Ishikawa (cell line): ENCODE measurements at regions not wholly inside any gene's neighbourhood (a gene's known extent, or its start where the extent isn't known, plus 50 kb on each side); places are given as distances from the start of the nearest gene placed in this dataset.

Source experiments
- CEBPB ChIP-seq: IDR thresholded peaks from 2 replicates; pipeline ENCODE4 v1.6.1; 2012
- CREB1 ChIP-seq: IDR thresholded peaks from 2 replicates; pipeline ENCODE4 v1.6.1; 2012; ENCODE audit warnings: low read depth
- EP300 ChIP-seq: IDR thresholded peaks from 2 replicates; pipeline ENCODE4 v1.6.1; 2012; ENCODE audit warnings: borderline replicate concordance
- NFIC ChIP-seq: IDR thresholded peaks from 2 replicates; pipeline ENCODE4 v1.6.1; 2012
- TAF1 ChIP-seq: IDR thresholded peaks from 2 replicates; pipeline ENCODE4 v1.6.1; 2012; ENCODE audit warnings: low read depth, mild to moderate bottlenecking
- TCF12 ChIP-seq: IDR thresholded peaks from 2 replicates; pipeline ENCODE4 v1.6.1; 2012; ENCODE audit warnings: low read depth
- YY1 ChIP-seq: IDR thresholded peaks from 2 replicates; pipeline ENCODE4 v1.6.1; 2012; ENCODE audit warnings: low read depth
- TF ChIP-seq, protein P1 (sequence below): IDR thresholded peaks from 2 replicates; pipeline ENCODE4 v1.6.1; 2012; ENCODE audit warnings: low read depth, mild to moderate bottlenecking

DNA sequence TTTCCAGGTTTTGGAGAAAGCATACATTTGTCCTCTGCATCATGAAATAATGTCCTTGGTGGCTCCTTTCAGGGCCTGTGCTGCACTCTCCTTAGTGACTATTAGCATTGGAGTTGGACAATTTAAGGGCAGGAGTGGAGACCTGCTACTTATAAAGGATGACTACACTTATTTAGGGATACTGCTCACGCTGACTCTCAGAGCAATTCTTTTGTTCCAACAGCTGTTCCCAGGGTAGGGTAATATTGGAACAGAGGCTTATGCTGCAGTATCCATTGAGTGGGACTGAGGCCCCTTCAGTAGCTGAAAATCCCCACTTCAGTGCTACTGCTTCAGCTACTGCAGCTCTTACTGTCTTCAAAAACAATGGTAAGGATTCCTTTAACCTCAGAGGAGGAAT is 84.6 kb downstream of the GPR88 start:
- TF ChIP-seq YY1, result no peak
- no peak for TF ChIP-seq TCF12
- TF ChIP-seq EP300, result no peak
- TF ChIP-seq CEBPB, result no peak
- no peak for TF ChIP-seq TAF1
- TF ChIP-seq, protein P1, sequence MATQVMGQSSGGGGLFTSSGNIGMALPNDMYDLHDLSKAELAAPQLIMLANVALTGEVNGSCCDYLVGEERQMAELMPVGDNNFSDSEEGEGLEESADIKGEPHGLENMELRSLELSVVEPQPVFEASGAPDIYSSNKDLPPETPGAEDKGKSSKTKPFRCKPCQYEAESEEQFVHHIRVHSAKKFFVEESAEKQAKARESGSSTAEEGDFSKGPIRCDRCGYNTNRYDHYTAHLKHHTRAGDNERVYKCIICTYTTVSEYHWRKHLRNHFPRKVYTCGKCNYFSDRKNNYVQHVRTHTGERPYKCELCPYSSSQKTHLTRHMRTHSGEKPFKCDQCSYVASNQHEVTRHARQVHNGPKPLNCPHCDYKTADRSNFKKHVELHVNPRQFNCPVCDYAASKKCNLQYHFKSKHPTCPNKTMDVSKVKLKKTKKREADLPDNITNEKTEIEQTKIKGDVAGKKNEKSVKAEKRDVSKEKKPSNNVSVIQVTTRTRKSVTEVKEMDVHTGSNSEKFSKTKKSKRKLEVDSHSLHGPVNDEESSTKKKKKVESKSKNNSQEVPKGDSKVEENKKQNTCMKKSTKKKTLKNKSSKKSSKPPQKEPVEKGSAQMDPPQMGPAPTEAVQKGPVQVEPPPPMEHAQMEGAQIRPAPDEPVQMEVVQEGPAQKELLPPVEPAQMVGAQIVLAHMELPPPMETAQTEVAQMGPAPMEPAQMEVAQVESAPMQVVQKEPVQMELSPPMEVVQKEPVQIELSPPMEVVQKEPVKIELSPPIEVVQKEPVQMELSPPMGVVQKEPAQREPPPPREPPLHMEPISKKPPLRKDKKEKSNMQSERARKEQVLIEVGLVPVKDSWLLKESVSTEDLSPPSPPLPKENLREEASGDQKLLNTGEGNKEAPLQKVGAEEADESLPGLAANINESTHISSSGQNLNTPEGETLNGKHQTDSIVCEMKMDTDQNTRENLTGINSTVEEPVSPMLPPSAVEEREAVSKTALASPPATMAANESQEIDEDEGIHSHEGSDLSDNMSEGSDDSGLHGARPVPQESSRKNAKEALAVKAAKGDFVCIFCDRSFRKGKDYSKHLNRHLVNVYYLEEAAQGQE, result no peak
- TF ChIP-seq CREB1, result no peak
- TF ChIP-seq NFIC, result no peak
